ELR (cell line): ENCODE measurements at regions not wholly inside any gene's neighbourhood (a gene's known extent, or its start where the extent isn't known, plus 50 kb on each side); places are given as distances from the start of the nearest gene placed in this dataset.
A peak's percentile ranks its signal among the peaks of the same experiment; 100 is the strongest.
"Not testable (repeated sequence)": the region's sequence is repeated elsewhere in the genome, so short reads cannot be mapped to it uniquely, and the experiment has no call there.

Experiments used
- DNase-seq: peaks from one replicate; pipeline ENCODE4 v3.0.0-alpha.2; 2015; ENCODE audit warnings: low read depth

GRCh38 chr15:39396979-39397615 is 183.8 kb upstream of the THBS1 start:
- DNase-seq, result no peak

DNA sequence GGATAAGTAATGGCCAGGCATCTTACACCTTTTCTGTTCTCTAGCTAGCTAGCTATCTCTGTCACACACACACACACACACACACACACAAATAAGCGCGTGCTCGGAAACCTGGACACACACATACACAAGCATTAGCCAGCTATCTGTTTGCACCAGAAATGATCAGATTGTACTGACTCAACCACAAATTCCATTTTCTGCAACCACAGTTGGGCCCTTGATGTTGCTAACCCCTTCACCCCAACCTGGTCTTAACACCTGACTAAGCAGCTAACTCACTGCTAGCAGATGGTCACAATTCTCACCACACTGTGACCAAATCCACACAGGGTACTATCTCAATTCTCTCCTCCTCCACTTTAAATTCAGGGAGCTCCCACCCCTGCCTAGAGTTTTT is 183.0 kb upstream of the THBS1 start:
- DNase-seq, result no peak

GRCh38 chr15:39399600-39399999 is 181.3 kb upstream of the THBS1 start:
- no peak for DNase-seq

GRCh38 chr15:39400002-39400401 is 180.9 kb upstream of the THBS1 start:
- DNase-seq, result no peak

DNA sequence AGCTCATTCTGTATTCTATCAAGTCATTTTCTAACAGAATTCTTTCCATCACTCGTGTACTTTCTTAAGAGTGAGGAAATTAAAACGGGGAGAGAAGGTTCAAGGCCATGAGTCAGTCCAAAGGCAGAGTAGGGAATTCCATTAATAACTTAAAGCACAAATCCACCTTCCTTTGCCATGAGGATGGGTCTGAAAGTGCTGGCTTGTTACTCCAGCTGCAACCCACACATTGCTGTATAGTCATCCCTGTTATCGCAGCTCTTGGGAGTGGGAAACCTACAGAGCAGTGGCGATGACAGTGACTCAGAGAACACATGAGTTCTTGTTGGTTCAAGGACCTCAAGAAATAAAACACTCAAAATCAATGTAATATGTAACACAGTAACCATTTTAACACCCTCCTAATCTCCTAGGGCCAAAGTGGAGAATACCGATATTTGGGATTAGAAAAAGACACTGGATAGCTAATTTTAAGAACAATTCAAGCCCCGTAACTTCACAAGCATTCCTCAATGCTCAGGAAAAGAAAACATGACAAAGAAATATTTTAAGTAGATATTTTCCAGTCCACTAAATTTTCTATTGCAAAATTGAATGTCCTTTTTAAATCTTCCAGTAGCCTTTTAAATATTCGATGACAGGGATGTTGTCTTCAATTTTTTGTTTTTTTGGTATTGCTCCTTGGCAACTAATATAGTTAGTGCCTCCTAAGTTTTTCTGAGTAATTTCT is 179.9 kb upstream of the THBS1 start:
- peak; percentile 10 for DNase-seq

- peak; percentile 82 for DNase-seq
These were observed 177.2 kb upstream of the THBS1 start for GRCh38 chr15:39403640-39404117.

DNA sequence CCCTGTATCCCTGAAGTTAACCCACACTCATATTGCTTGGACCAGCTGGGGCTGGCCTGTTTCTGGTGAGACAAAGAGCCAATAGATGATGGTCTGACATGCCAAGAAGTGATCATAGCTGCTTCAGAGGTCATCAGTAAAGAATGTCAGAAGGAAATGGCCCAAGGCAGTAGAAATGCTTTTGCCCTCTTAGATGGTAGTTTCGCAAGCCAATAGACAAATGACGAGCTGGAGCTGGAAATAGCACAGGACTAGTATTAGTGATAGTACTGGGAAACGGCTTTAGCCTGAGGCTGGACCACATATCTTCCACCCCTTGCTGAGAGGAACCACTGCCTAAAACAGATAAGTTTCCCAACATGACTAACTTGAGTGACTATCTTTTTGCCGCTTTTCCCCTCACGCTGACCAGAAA is 176.1 kb upstream of the THBS1 start:
- peak; percentile 98 for DNase-seq

- DNase-seq, result no peak
These were observed 174.4 kb upstream of the THBS1 start for GRCh38 chr15:39406485-39406884.

GRCh38 chr15:39407116-39407515 is 173.8 kb upstream of the THBS1 start:
- no peak for DNase-seq

DNA sequence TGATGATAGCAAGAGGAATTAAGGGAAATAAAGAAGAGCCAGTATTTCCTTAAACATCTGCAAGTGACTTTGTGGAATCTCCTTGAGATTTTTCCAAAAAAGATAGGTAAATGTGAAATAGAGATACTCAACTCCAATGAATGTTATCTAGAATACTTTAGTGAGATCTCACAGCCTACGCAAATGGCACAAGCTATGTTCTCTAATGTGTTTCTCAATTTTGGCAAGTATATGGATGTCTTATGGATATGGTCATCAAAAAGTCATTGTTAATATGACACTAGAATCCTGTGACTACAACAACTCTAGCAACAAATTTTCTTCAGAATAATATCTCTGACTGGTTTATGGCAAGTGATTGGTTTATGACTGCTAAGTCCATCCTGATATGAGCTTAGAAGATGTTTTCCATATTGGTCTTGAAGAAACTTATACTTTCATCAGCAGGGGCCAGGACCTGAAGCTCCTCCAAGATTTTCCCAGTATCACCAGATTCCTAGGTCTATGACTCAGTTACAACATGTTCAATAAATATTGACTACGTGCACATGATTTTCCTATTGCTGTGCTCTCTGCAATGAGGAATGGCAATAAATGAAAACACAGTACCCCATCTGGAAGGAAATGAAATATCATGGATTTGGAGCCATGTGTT is 170.9 kb upstream of the THBS1 start:
- DNase-seq, result no peak

- DNase-seq, result no peak
These were observed 169.5 kb upstream of the THBS1 start for GRCh38 chr15:39411102-39411989.

DNA sequence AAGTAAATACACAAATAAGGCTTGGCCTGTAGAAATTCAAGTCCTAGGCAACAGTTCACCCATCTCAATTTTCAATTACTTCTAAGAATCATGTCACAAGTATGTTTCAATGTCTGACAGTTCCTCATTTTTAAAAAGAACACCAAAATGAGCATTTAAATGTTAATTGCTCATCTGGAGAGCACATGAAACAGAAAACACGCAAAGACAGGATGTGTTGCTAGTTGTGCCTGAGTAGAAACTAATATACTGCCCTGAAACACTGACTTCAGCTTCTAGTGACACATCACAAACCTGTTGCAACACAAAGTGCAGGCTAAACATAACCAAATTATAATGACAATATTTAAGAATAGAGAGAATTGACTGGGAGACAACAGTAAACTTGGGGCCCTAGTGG is 167.3 kb upstream of the THBS1 start:
- peak; percentile 31 for DNase-seq

- no peak for DNase-seq
These were observed 166.7 kb upstream of the THBS1 start for GRCh38 chr15:39414201-39414600.

DNA sequence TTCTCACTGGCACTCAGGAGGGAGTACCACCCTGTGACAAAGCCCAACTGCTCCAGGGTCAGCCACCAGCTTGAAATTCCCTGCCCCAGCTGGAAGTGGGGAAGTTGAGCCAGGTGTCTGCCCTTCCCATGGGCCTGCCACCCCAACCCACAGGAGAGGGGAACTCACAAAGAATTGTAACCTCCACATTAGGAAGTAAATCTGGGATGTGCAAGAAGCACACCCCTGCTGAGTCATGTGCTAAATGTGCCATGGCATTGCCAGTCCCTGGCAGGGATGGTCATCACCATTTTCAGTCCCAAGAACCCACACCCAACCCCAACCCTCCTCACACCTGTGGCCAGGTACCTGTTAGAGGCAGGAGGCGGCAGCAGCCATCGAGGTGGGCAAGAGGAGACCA is 165.2 kb upstream of the THBS1 start:
- no peak for DNase-seq

GRCh38 chr15:39416258-39416657 is 164.6 kb upstream of the THBS1 start:
- DNase-seq, result no peak

GRCh38 chr15:39417366-39418134 is 163.3 kb upstream of the THBS1 start:
- no peak for DNase-seq

DNA sequence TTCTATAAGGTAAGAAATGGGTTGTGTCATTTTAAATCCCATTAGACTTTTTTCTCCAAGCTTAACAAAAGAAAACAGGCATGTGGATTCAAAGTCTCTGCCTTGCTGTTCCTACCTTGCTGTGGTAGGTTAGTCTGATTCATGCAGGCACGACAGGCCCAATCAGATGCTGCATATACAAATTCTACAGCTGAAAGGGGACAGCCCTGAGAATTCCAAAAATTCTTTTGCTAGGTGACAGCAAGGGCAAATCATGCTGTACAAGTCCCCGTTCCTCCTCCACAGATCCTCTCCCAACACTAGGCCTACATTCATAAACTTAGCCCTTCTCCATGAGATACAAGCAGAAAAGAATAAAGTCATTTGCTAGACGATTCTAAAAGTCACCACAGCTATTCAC is 161.2 kb upstream of the THBS1 start:
- DNase-seq, result no peak

GRCh38 chr15:39420123-39420852 is 160.6 kb upstream of the THBS1 start:
- DNase-seq, result not testable (repeated sequence)

DNA sequence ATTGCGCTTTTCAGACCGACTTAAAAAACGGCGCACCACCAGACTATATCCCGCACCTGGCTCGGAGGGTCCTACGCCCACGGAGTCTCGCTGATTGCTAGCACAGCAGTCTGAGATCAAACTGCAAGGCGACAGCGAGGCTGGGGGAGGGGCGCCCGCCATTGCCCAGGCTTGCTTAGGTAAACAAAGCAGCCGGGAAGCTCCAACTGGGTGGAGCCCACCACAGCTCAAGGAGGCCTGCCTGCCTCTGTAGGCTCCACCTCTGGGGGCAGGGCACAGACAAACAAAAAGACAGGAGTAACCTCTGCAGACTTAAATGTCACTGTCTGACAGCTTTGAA is 160.1 kb upstream of the THBS1 start:
- not testable (repeated sequence) for DNase-seq
